K562 (cell line): ENCODE measurements at regions not wholly inside any gene's neighbourhood (a gene's known extent, or its start where the extent isn't known, plus 50 kb on each side); places are given as distances from the start of the nearest gene placed in this dataset.
A peak's percentile ranks its signal among the peaks of the same experiment; 100 is the strongest.

Experiments used
- ATAC-seq: fragments of 200-7000 bp; cut with Tn5 transposase; 3 replicates; pipeline ENCODE4 v1.9.1; 2020; ENCODE audit warnings: moderate library complexity
- BruUV-seq: library from RNA; stranded (reverse); fragments of 400-500 nt; replicated peaks from 2 replicates; lab custom pipeline; 2021; lab: Mats Ljungman, UMichigan
- CTCF ChIA-PET: fragments of 300-600 bp; formaldehyde crosslinking; extraction: SDS; loops from one replicate; lab custom pipeline; 2021; ENCODE audit warnings: low intra/inter-chr PET ratio; lab: Yijun Ruan, JAX
- POLR2A ChIA-PET: fragments of 300-600, 350-650 bp; sonication (Branson Sonifier 250); formaldehyde crosslinking; extraction: SDS; loops from one replicate; lab custom pipeline; 2021; ENCODE audit warnings: antibody characterized with exemption, inconsistent platforms; lab: Yijun Ruan, JAX
- DNase-seq, 4 experiments: peaks; one replicate each; pipeline versions ENCODE4 v3.0.0 to v3.0.0-alpha.2; 2011 to 2018; ENCODE audit warnings: low spot score in 3 of 4, mixed read lengths in 3 of 4; ENCODE audit errors: extremely low read depth in 1 of 4
- FAIRE-seq: peaks from 2 replicates; lab custom pipeline; 2011; peaks lifted over from hg19 to GRCh38; lab: Jason Lieb, UNC
- H2AFZ ChIP-seq: 2 replicates; pipeline ENCODE4 v1.6.0; 2011; ENCODE audit warnings: low read depth, low read length, control low read depth, inconsistent platforms
- H3K27ac ChIP-seq: fragments of 200-600 bp; 3 replicates; pipeline ENCODE4 v1.8.0; 2011; ENCODE audit warnings: low read depth, mild to moderate bottlenecking, control low read depth, inconsistent platforms, low read length, moderate library complexity, mixed read lengths; ENCODE audit errors: extremely low read depth
- H3K27me3 ChIP-seq, 2 experiments: fragments of 300-600 bp in 1 of 2; 2 replicates in 1 of 2; 3 replicates in 1 of 2; pipeline versions ENCODE4 v1.6.0 to v1.8.0; 2011; ENCODE audit warnings: inconsistent platforms in 2 of 2, low read length in 2 of 2, mild to moderate bottlenecking in 1 of 2, mixed read lengths in 1 of 2, moderate library complexity in 1 of 2; ENCODE audit not compliant: control insufficient read depth in 2 of 2, insufficient read depth in 2 of 2
- H3K36me3 ChIP-seq: fragments of 300-600 bp; 3 replicates; pipeline ENCODE4 v1.8.0; 2011; ENCODE audit warnings: mild to moderate bottlenecking, low read length, inconsistent platforms; ENCODE audit not compliant: control insufficient read depth, insufficient read depth
- H3K4me1 ChIP-seq, 2 experiments: fragments of 200-600 bp in 1 of 2; replicated peaks in 1 of 2; 2 replicates in 1 of 2; 3 replicates in 1 of 2; pipeline versions ENCODE4 v1.5.1 to v1.8.0; 2011; ENCODE audit warnings: inconsistent platforms in 2 of 2, low read length in 2 of 2, mild to moderate bottlenecking in 1 of 2, mixed read lengths in 1 of 2, moderate library complexity in 1 of 2; ENCODE audit not compliant: control insufficient read depth in 2 of 2, insufficient read depth in 2 of 2
- H3K4me2 ChIP-seq: 2 replicates; pipeline ENCODE4 v1.6.1; 2011; ENCODE audit warnings: low read length, control low read depth, inconsistent platforms, mixed read lengths; ENCODE audit not compliant: insufficient read depth
- H3K4me3 ChIP-seq: fragments of 200-600 bp; sonication (generic), shearing (Covaris generic); 2 replicates; pipeline ENCODE4 v1.5.1; 2016; ENCODE audit warnings: control low read depth, inconsistent platforms
- H3K79me2 ChIP-seq: fragments of 200-600 bp; 3 replicates; pipeline ENCODE4 v1.8.0; 2011; ENCODE audit warnings: low read length, inconsistent platforms; ENCODE audit not compliant: control insufficient read depth, insufficient read depth
- H3K9ac ChIP-seq, 2 experiments: 2 replicates each; pipeline versions ENCODE4 v1.6.0 to v1.6.1; 2011; ENCODE audit warnings: low read depth in 2 of 2, low read length in 2 of 2, control low read depth in 1 of 2, inconsistent platforms in 1 of 2, mild to moderate bottlenecking in 1 of 2, mixed read lengths in 1 of 2; ENCODE audit not compliant: insufficient read depth in 1 of 2
- H3K9me1 ChIP-seq: one replicate; pipeline ENCODE4 v1.6.0; 2011; ENCODE audit warnings: inconsistent platforms, mild to moderate bottlenecking, low read length, moderate library complexity; ENCODE audit not compliant: control insufficient read depth, insufficient read depth
- H3K9me3 ChIP-seq: replicated peaks from 2 replicates; pipeline ENCODE4 v1.5.1; 2011; ENCODE audit warnings: low read depth, low read length, inconsistent platforms; ENCODE audit not compliant: control insufficient read depth, insufficient read depth
- H4K20me1 ChIP-seq: replicated peaks from 2 replicates; pipeline ENCODE4 v1.6.1; 2011; ENCODE audit warnings: low read length, inconsistent platforms, mixed read lengths; ENCODE audit not compliant: control insufficient read depth, insufficient read depth
- ADNP ChIP-seq: fragments of 200-800 bp; sonication (Bioruptor generic); IDR thresholded peaks from 2 replicates; pipeline ENCODE4 v1.6.1; 2016; ENCODE audit warnings: missing genetic modification characterization, missing compliant biosample characterization
- BHLHE40 ChIP-seq: IDR thresholded peaks from 2 replicates; pipeline ENCODE4 v1.6.1; 2011; ENCODE audit warnings: low read length, improper control_type of control experiment
- PHB2 ChIP-seq: fragments of 450-650 bp; IDR thresholded peaks from 2 replicates; pipeline ENCODE4 v1.6.1; 2017; ENCODE audit warnings: low read depth
- RBM14 ChIP-seq: fragments of 200-400 bp; formaldehyde crosslinking; IDR thresholded peaks from 2 replicates; pipeline ENCODE4 v1.6.1; 2018; ENCODE audit warnings: low read depth, mild to moderate bottlenecking, low read length, moderate library complexity, borderline replicate concordance; ENCODE audit not compliant: insufficient read depth
- ZNF146 ChIP-seq: IDR thresholded peaks from one replicate; pipeline ENCODE4 v1.6.1; 2018; ENCODE audit warnings: missing compliant biosample characterization; ENCODE audit not compliant: unreplicated experiment
- ZNF274 ChIP-seq: IDR thresholded peaks from 2 replicates; pipeline ENCODE4 v1.6.1; 2011; ENCODE audit warnings: low read depth, mild to moderate bottlenecking, low read length, moderate library complexity, borderline replicate concordance
- ZNF280A ChIP-seq: fragments of 450-650 bp; IDR thresholded peaks from 2 replicates; pipeline ENCODE4 v1.6.1; 2018; ENCODE audit warnings: mild to moderate bottlenecking, low read depth; ENCODE audit not compliant: partially characterized antibody
- WGBS: fragments of 100-300 bp; shearing (Covaris generic); methylation state at CpG from one replicate; pipeline ENCODE4 v1.1.6; 2016; ENCODE audit warnings: low coverage, mixed read lengths; ENCODE audit not compliant: insufficient coverage; ENCODE audit errors: missing lambda C conversion rate; 5-methylcytosine and 5-hydroxymethylcytosine counted together
- in situ Hi-C: fragments of 300-500 bp; cut with MboI; formaldehyde crosslinking; loops from 4 replicates; pipeline ENCODE4 v1.15.0; 2018; ENCODE audit warnings: inconsistent platforms, mixed read lengths
- intact Hi-C: fragments of 100-400 bp; cut with micrococcal nuclease; formaldehyde crosslinking; loops from 2 replicates; pipeline ENCODE4 v1.14.2; 2022
- TF ChIP-seq, protein P1 (sequence below): sonication (generic); formaldehyde crosslinking; IDR thresholded peaks from 2 replicates; pipeline ENCODE4 v1.8.1; 2022; ENCODE audit warnings: missing genetic modification reagents

DNA sequence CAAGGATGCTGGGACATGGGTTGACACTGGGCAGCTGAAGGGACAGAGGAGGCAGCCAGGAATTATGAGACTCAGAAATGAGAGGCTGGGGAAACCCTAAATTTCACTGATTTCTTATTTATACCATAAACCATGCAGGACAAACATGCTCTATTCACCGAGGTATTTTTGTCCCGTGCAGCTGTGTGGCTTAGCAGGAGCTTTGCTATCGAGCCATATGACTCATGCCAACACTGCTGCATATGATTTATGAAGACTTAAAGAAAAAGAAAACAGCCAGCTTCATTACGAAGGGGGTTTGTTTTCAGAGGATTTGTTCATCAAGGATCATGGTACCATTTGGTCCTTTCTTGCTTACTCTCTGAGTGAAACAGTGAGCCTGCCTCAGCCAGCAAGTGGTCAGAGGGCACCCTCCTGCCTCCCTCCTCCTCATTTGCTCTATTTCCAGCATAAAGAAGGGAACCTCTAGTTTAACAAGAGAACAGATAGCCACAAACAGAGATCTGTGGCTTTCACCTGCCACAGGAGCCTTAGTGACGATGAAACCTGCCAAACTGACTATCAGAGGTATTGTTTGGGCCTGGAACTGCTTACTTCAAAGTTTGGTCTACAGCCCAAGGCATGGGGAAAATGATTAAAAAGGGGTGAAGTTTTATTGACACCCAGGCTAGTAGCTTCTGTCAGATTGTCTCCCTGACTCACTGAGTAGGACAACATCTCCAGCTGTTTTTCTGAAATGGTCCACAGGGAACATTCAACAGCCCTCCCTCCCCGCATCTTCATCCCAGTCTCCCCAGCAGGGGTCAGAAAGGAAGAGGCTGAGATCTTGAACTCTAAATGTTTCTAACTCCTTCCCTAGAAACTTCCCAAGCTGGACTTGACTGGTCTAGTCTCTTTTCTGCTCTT lies 80.1 kb upstream of the MAML3 start (continued):
- TF ChIP-seq, protein P1, sequence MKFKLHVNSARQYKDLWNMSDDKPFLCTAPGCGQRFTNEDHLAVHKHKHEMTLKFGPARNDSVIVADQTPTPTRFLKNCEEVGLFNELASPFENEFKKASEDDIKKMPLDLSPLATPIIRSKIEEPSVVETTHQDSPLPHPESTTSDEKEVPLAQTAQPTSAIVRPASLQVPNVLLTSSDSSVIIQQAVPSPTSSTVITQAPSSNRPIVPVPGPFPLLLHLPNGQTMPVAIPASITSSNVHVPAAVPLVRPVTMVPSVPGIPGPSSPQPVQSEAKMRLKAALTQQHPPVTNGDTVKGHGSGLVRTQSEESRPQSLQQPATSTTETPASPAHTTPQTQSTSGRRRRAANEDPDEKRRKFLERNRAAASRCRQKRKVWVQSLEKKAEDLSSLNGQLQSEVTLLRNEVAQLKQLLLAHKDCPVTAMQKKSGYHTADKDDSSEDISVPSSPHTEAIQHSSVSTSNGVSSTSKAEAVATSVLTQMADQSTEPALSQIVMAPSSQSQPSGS (CRISPR knock-in tag), result no peak
- TF ChIP-seq ADNP, result no peak

- ChIA-PET CTCF (no interaction called here), POLR2A (no interaction called here)
- Histone ChIP-seq H3K9me3 (no peaks in the 10 kb centered on the region), H4K20me1 (no peaks in the 10 kb centered on the region), H3K4me1 (no peaks in the 10 kb centered on the region), H2AFZ (no peak overlapping the region), H3K27ac (no peak overlapping the region), H3K4me2 (no peak overlapping the region), H3K9ac (no peak overlapping the region), H3K27me3 (no peaks in the 10 kb centered on the region; a peak in 2 of 5 replicates), H3K79me2 (no peaks in the 10 kb centered on the region), H3K4me3 (no peak overlapping the region), H3K36me3 (no peaks in the 10 kb centered on the region), H3K9me1 (no peaks in the 10 kb centered on the region)
- ATAC-seq (no peak), DNase-seq (no peak), FAIRE-seq (no peak)
- TF ChIP-seq PHB2, result no peak
- no peak for TF ChIP-seq ZNF280A
- peak; percentile 46 for TF ChIP-seq ZNF146 (CRISPR knock-in tag)
- no peak for TF ChIP-seq BHLHE40
- no peak for TF ChIP-seq RBM14
- no peak for TF ChIP-seq ZNF274
- no TSS peak for BruUV-seq
- in situ Hi-C loops, result no loop called here
- WGBS, result 0% methylated on average over 3 of the region's 3 CpGs
- intact Hi-C loops, result no loop called here
Observed at GRCh38 chr4:140229881-140230280, 75.9 kb upstream of the MAML3 start.
